ENCODE measurements at regions not wholly inside any gene's neighbourhood (a gene's known extent, or its start where the extent isn't known, plus 50 kb on each side); places are given as distances from the start of the nearest gene placed in this dataset.
"Not testable (repeated sequence)": the region's sequence is repeated elsewhere in the genome, so short reads cannot be mapped to it uniquely, and the experiment has no call there.

DNA sequence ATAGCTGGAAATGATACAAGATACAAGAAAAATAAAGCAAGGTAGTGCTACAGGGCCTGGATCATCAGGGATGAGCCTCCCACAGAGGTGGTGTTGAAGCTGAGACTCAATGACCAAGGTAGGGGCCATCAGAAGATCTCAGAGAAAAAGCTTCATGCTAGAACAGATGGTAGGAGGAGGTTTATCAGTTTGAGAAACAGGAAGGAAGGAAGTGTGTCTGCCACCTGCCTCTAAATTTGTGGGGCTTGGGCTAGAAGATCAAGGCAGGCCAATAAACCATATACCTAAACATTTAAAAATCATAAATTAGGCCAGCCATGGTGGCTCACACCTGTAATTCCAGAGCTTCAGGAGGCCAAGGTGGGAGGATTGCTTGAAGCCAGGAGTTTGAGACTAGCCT, 410.8 kb upstream of the PRKCQ start:
- Histone ChIP-seq H3K27me3 (ENCODE audit: insufficient read depth, low read length) (no peaks in the 10 kb centered on the region), H3K36me3 (ENCODE audit: insufficient read depth, low read depth, low read length) (no peaks in the 10 kb centered on the region), H3K4me1 (ENCODE audit: insufficient read depth, low read length) (no peaks in the 10 kb centered on the region), H3K4me3 (ENCODE audit: low read length) (no peak overlapping the region), H3K9ac (ENCODE audit: low read depth, low read length) (no peak overlapping the region), H3K9me3 (ENCODE audit: insufficient read depth, low read depth, low read length) (no peaks in the 10 kb centered on the region), H3K27ac (ENCODE audit: low read length) (no peak overlapping the region)

- no peaks in the 10 kb centered on the region for H3K36me3 ChIP-seq (ENCODE audit: insufficient read depth, low read depth, low read length)
- H3K4me3 ChIP-seq (ENCODE audit: low read length): no peak overlapping the region
- no peaks in the 10 kb centered on the region for H3K4me1 ChIP-seq (ENCODE audit: insufficient read depth, low read length)
- H3K9me3 ChIP-seq (ENCODE audit: insufficient read depth, low read depth, low read length): no peaks in the 10 kb centered on the region
- no peak overlapping the region for H3K27ac ChIP-seq (ENCODE audit: low read length)
- H3K9ac ChIP-seq (ENCODE audit: low read depth, low read length): no peak overlapping the region
- no peaks in the 10 kb centered on the region for H3K27me3 ChIP-seq (ENCODE audit: insufficient read depth, low read length)
Observed at GRCh38 chr10:6988654-6989053, 408.6 kb upstream of the PRKCQ start.

DNA sequence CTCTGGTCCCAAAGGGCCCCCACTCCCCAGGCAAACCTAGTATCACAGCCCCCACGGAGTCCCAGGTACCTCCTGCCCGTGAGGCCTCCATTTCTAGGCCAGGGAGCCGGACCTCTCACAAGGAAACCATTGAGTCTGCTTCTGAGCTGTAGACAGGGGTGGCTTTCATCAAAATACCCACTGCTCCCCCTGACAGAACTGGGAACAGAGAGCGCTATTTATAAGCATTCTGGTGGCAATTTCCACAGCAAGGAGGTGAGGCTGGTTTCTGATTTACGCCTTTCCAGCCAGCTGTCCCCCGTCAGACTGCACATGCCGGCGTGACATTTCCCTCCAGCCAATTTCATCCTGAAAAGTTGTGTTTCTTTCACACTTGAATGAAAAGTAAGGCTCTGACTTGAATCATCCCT, 407.5 kb upstream of the PRKCQ start:
- H3K4me1 ChIP-seq (ENCODE audit: insufficient read depth, low read length): no peaks in the 10 kb centered on the region
- H3K27me3 ChIP-seq (ENCODE audit: insufficient read depth, low read length): no peaks in the 10 kb centered on the region
- H3K9me3 ChIP-seq (ENCODE audit: insufficient read depth, low read depth, low read length): no peaks in the 10 kb centered on the region
- no peak overlapping the region for H3K4me3 ChIP-seq (ENCODE audit: low read length)
- H3K9ac ChIP-seq (ENCODE audit: low read depth, low read length): no peak overlapping the region
- H3K36me3 ChIP-seq (ENCODE audit: insufficient read depth, low read depth, low read length): no peaks in the 10 kb centered on the region
- no peak overlapping the region for H3K27ac ChIP-seq (ENCODE audit: low read length)

DNA sequence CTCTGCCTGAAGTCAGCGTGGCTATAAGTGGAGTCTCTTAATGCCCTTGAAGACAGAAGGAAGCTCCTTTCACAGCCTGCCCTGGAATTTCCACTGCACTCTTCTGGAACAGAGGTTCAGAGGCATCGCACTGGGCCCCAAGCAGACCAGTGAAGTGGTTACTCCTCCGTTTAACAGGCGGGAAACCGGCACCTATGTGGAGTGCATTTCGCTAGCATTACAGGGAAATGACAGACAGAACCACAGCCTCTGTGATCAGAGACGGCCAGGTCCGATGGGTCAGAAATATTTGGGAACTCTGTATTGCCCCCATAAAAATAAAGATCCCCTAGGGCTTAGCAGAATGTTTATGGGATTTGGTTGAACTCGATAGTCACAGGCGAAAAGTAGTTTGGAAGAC, 406.9 kb upstream of the PRKCQ start:
- H3K27ac ChIP-seq (ENCODE audit: low read length): no peak overlapping the region
- H3K9me3 ChIP-seq (ENCODE audit: insufficient read depth, low read depth, low read length): no peaks in the 10 kb centered on the region
- no peaks in the 10 kb centered on the region for H3K4me1 ChIP-seq (ENCODE audit: insufficient read depth, low read length)
- H3K36me3 ChIP-seq (ENCODE audit: insufficient read depth, low read depth, low read length): no peaks in the 10 kb centered on the region
- H3K4me3 ChIP-seq (ENCODE audit: low read length): no peak overlapping the region
- no peaks in the 10 kb centered on the region for H3K27me3 ChIP-seq (ENCODE audit: insufficient read depth, low read length)
- H3K9ac ChIP-seq (ENCODE audit: low read depth, low read length): no peak overlapping the region

DNA sequence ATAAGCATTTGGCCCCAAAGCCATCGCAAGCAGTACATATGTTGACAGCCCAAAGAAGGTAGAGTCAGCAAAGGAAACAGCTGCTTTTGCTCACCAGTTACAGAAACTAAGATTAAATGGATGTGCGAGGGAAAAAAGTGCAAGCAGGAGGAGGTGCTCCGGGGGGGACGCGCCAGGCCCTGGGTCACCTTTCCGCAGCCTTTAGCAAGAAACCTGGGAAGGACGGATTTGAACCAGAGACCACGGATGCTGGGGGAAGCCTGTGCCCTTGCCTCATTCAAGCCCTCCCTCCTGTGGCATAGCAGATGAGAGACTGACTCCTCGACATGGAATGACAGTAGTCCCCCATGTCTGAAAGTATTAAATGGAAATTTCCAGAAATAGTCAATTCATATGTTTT, 405.6 kb upstream of the PRKCQ start:
- no peaks in the 10 kb centered on the region for H3K36me3 ChIP-seq (ENCODE audit: insufficient read depth, low read depth, low read length)
- H3K9ac ChIP-seq (ENCODE audit: low read depth, low read length): no peak overlapping the region
- no peaks in the 10 kb centered on the region for H3K27me3 ChIP-seq (ENCODE audit: insufficient read depth, low read length)
- H3K9me3 ChIP-seq (ENCODE audit: insufficient read depth, low read depth, low read length): no peaks in the 10 kb centered on the region
- no peaks in the 10 kb centered on the region; the same call in 1 of the 2 replicates for H3K4me1 ChIP-seq (ENCODE audit: insufficient read depth, low read length)
- H3K27ac ChIP-seq (ENCODE audit: low read length): no peak overlapping the region
- no peak overlapping the region for H3K4me3 ChIP-seq (ENCODE audit: low read length)

GRCh38 chr10:6984971-6985370, 404.9 kb upstream of the PRKCQ start:
- Histone ChIP-seq H3K36me3 (ENCODE audit: insufficient read depth, low read depth, low read length) (no peaks in the 10 kb centered on the region), H3K9ac (ENCODE audit: low read depth, low read length) (no peak overlapping the region), H3K27me3 (ENCODE audit: insufficient read depth, low read length) (no peaks in the 10 kb centered on the region), H3K4me1 (ENCODE audit: insufficient read depth, low read length) (no peaks in the 10 kb centered on the region; the same call in 1 of the 2 replicates), H3K27ac (ENCODE audit: low read length) (no peak overlapping the region), H3K4me3 (ENCODE audit: low read length) (no peak overlapping the region), H3K9me3 (ENCODE audit: insufficient read depth, low read depth, low read length) (no peaks in the 10 kb centered on the region)

- H3K27me3 ChIP-seq (ENCODE audit: insufficient read depth, low read length); H3K36me3 ChIP-seq (ENCODE audit: insufficient read depth, low read depth, low read length); H3K4me1 ChIP-seq (ENCODE audit: insufficient read depth, low read length); H3K9me3 ChIP-seq (ENCODE audit: insufficient read depth, low read depth, low read length); H3K27ac ChIP-seq (ENCODE audit: low read length); H3K9ac ChIP-seq (ENCODE audit: low read depth, low read length); H3K4me3 ChIP-seq (ENCODE audit: low read length): not testable (repeated sequence)
Observed at GRCh38 chr10:6984016-6984415, 403.9 kb upstream of the PRKCQ start.

- no peak overlapping the region for H3K4me3 ChIP-seq (ENCODE audit: low read length)
- H3K27ac ChIP-seq (ENCODE audit: low read length): no peak overlapping the region
- H3K36me3 ChIP-seq (ENCODE audit: insufficient read depth, low read depth, low read length): no peaks in the 10 kb centered on the region
- H3K9ac ChIP-seq (ENCODE audit: low read depth, low read length): no peak overlapping the region
- H3K27me3 ChIP-seq (ENCODE audit: insufficient read depth, low read length): no peaks in the 10 kb centered on the region
- H3K4me1 ChIP-seq (ENCODE audit: insufficient read depth, low read length): peaks cover 6% of the 10 kb centered on the region; the same call in 1 of the 2 replicates
- no peaks in the 10 kb centered on the region for H3K9me3 ChIP-seq (ENCODE audit: insufficient read depth, low read depth, low read length)
Observed at GRCh38 chr10:6980353-6980752, 400.3 kb upstream of the PRKCQ start.

DNA sequence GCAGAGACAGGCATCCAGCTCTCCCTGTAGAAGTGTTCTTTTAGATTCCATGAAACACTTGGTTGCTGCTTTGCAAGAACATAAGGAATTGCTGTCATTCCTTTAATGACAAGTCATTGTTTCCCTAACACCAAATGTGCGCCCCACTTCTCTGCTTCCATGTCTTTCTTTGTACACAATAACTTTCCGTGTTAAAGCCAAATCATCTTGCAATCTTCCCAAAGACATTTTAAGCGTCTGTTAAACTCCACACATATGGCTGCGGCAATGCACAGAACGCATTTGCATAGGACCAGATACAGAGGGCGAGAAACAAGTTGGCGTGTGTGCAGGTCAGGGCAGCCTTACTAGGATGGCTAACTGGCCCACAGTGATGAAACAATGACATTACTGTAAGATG, 399.3 kb upstream of the PRKCQ start:
- Histone ChIP-seq H3K4me3 (ENCODE audit: low read length) (no peak overlapping the region), H3K36me3 (ENCODE audit: insufficient read depth, low read depth, low read length) (no peaks in the 10 kb centered on the region), H3K9ac (ENCODE audit: low read depth, low read length) (no peak overlapping the region), H3K4me1 (ENCODE audit: insufficient read depth, low read length) (peaks cover 6% of the 10 kb centered on the region; the same call in 1 of the 2 replicates), H3K9me3 (ENCODE audit: insufficient read depth, low read depth, low read length) (no peaks in the 10 kb centered on the region), H3K27me3 (ENCODE audit: insufficient read depth, low read length) (no peaks in the 10 kb centered on the region), H3K27ac (ENCODE audit: low read length) (no peak overlapping the region)

DNA sequence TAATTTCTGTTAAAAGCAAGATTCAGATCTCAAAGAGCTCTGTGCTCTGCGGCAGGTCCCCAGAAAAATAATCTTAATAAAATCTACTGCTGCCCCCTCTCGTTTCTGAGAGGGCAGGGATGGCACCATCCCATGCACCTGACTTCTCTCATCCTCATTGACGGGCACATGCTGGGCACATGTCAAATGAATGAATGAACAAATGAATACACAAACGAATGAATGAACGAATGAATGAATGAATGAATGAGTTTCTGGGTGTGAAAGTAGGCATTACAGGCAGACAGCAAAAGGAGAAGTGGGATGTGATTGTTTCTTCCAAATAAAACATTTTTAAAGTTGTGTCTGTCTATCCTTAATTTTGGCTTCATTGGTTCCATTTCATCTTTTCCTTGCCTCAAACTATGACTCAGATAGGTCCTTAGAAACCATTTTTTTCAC, 398.1 kb upstream of the PRKCQ start:
- H3K9me3 ChIP-seq (ENCODE audit: insufficient read depth, low read depth, low read length): no peaks in the 10 kb centered on the region
- H3K27me3 ChIP-seq (ENCODE audit: insufficient read depth, low read length): no peaks in the 10 kb centered on the region
- no peak overlapping the region for H3K9ac ChIP-seq (ENCODE audit: low read depth, low read length)
- H3K36me3 ChIP-seq (ENCODE audit: insufficient read depth, low read depth, low read length): no peaks in the 10 kb centered on the region
- no peak overlapping the region for H3K27ac ChIP-seq (ENCODE audit: low read length)
- H3K4me1 ChIP-seq (ENCODE audit: insufficient read depth, low read length): peaks cover 6% of the 10 kb centered on the region; the same call in 1 of the 2 replicates
- H3K4me3 ChIP-seq (ENCODE audit: low read length): no peak overlapping the region

- peaks cover 6% of the 10 kb centered on the region; the same call in 1 of the 2 replicates for H3K4me1 ChIP-seq (ENCODE audit: insufficient read depth, low read length)
- H3K27ac ChIP-seq (ENCODE audit: low read length): no peak overlapping the region
- no peaks in the 10 kb centered on the region for H3K36me3 ChIP-seq (ENCODE audit: insufficient read depth, low read depth, low read length)
- H3K9ac ChIP-seq (ENCODE audit: low read depth, low read length): no peak overlapping the region
- no peak overlapping the region for H3K4me3 ChIP-seq (ENCODE audit: low read length)
- no peaks in the 10 kb centered on the region for H3K27me3 ChIP-seq (ENCODE audit: insufficient read depth, low read length)
- no peaks in the 10 kb centered on the region for H3K9me3 ChIP-seq (ENCODE audit: insufficient read depth, low read depth, low read length)
Observed at GRCh38 chr10:6977398-6978186, 397.5 kb upstream of the PRKCQ start.

GRCh38 chr10:6973899-6974298, 393.8 kb upstream of the PRKCQ start:
- H3K9ac ChIP-seq (ENCODE audit: low read depth, low read length): no peak overlapping the region
- H3K27me3 ChIP-seq (ENCODE audit: insufficient read depth, low read length): no peaks in the 10 kb centered on the region
- no peak overlapping the region for H3K27ac ChIP-seq (ENCODE audit: low read length)
- no peak overlapping the region for H3K4me3 ChIP-seq (ENCODE audit: low read length)
- no peaks in the 10 kb centered on the region for H3K9me3 ChIP-seq (ENCODE audit: insufficient read depth, low read depth, low read length)
- H3K36me3 ChIP-seq (ENCODE audit: insufficient read depth, low read depth, low read length): no peaks in the 10 kb centered on the region
- peaks cover 6% of the 10 kb centered on the region; the same call in 1 of the 2 replicates for H3K4me1 ChIP-seq (ENCODE audit: insufficient read depth, low read length)
